Naive thymus-derived CD8-positive, alpha-beta T cell (primary cell): ENCODE measurements at regions not wholly inside any gene's neighbourhood (a gene's known extent, or its start where the extent isn't known, plus 50 kb on each side); places are given as distances from the start of the nearest gene placed in this dataset.

Experiments
- ATAC-seq, 2 donors: fragments of 150-1000 bp; cut with Tn5 transposase in 1 of 2; sonication (Bioruptor Pico), chemical (Tn5 transposase) in 1 of 2; 1 replicate in 1 of 2; 2 replicates in 1 of 2; pipeline ENCODE4 v1.10.0; 2021; ENCODE audit warnings: mild to moderate bottlenecking in 2 of 2, moderate library complexity in 2 of 2
- POLR2A ChIA-PET: fragments of 350-600 bp; sonication (Branson Sonifier 250); formaldehyde crosslinking; loops from one replicate; lab custom pipeline; 2021; ENCODE audit warnings: antibody characterized with exemption; lab: Charles Lee
- DNase-seq, 10 donors: peaks; one replicate each; pipeline versions ENCODE4 v3.0.0 to v3.0.0-alpha.2; 2020 to 2022
- H3K27ac Mint-ChIP-seq, 10 donors: one replicate each; pipeline ENCODE4 v1.8.0; 2020 to 2022; ENCODE audit warnings: mild to moderate bottlenecking in 10 of 10, mixed read lengths in 10 of 10, moderate library complexity in 4 of 10, inconsistent platforms in 1 of 10
- H3K27me3 Mint-ChIP-seq, 5 donors: one replicate each; pipeline ENCODE4 v1.8.0; 2021 to 2022; ENCODE audit warnings: mixed read lengths in 5 of 5
- H3K36me3 Mint-ChIP-seq, 3 donors: one replicate each; pipeline ENCODE4 v1.8.0; 2020 to 2022; ENCODE audit warnings: mixed read lengths in 3 of 3, mild to moderate bottlenecking in 2 of 3, inconsistent platforms in 1 of 3
- H3K4me1 Mint-ChIP-seq, 4 donors: one replicate each; pipeline ENCODE4 v1.8.0; 2021 to 2022; ENCODE audit warnings: mixed read lengths in 4 of 4
- H3K4me3 Mint-ChIP-seq, 10 donors: one replicate each; pipeline ENCODE4 v1.8.0; 2020 to 2022; ENCODE audit warnings: mild to moderate bottlenecking in 10 of 10, mixed read lengths in 10 of 10, moderate library complexity in 6 of 10, inconsistent platforms in 1 of 10
- H3K9me3 Mint-ChIP-seq, 9 donors: one replicate each; pipeline ENCODE4 v1.8.0; 2020 to 2022; ENCODE audit warnings: mixed read lengths in 9 of 9, mild to moderate bottlenecking in 3 of 9, inconsistent platforms in 1 of 9, moderate library complexity in 1 of 9

DNA sequence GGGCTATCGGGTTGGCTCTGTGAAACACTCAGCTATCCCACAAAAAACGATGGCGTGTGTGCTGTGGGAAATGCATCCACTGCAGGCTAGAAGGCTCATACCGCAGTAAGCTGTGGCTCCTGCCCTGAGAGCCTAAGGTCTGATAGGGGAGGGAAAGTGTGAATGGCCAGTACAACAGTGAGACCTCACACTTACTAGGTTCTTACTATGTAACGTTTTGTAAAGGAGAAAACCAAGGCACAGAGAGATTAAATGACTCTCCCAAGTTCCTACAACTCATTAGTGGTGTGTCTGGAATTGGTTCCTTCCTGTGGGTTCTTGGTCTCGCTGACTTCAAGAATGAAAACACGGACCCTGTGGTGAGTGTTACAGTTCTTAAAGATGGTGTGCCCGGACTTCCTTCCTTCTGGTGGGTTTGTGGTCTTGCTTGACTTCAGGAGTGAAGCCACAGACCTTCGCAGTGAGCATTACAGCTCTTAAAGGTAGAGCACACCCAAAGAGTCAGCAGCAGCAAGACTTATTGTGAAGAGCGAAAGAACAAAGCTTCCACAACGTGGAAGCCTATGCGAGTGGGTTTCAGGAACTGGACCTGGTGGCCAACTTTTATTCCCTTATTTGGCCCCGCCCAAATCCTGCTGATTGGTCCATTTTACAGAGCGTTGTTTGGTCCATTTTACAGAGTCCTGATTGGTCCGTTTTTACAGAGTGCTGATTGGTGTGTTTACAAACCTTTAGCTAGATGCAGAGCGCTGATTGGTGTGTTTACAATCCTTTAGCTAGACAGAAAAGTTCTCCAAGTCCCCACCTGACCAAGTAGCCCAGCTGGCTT lies 161.7 kb downstream of the POLR2M start:
- H3K9me3 Mint-ChIP-seq = no peaks in the 10 kb centered on the region
- peak in 3 of 10 donors; percentile 3 to 13 (median 7) for DNase-seq
- ATAC-seq = peak in 1 of 2 donors; percentile 42
- H3K4me3 Mint-ChIP-seq = peak overlapping the region in 5 of 10 donors; percentile 16 to 62 (median 41)
- peaks cover 14 to 59% (median 41%) of the 10 kb centered on the region in 5 donors for H3K27me3 Mint-ChIP-seq
- H3K27ac Mint-ChIP-seq = no peak overlapping the region
- H3K4me1 Mint-ChIP-seq = peaks cover 2 to 18% (median 11%) of the 10 kb centered on the region in 4 donors
- no peaks in the 10 kb centered on the region for H3K36me3 Mint-ChIP-seq
- POLR2A ChIA-PET = no interaction called here

DNA sequence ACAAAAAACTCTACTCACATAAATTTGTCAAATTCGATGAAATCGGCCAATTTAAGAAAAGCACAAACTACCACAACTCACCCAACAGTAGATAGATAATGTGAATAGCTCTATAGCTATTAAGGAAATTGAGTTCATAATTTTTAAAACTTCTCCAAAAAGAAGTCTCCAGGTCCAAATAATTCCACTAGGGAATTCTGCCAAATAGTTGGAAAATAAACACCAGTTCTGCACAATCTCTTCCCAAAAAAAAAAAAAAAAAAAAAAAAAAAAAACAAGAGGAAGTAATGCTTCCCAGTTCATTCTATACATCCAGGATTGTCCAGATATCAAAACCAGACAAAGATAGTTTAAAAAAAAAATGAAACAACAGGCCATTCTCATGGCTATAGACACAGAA lies 164.2 kb downstream of the POLR2M start:
- H3K27me3 Mint-ChIP-seq = peaks cover 24 to 74% (median 43%) of the 10 kb centered on the region in 5 donors
- peaks cover 2 to 18% (median 11%) of the 10 kb centered on the region in 4 donors for H3K4me1 Mint-ChIP-seq
- H3K27ac Mint-ChIP-seq = no peak overlapping the region
- no peak overlapping the region for H3K4me3 Mint-ChIP-seq
- ATAC-seq = no peak
- no peak for DNase-seq
- peaks cover 0 to 10% (median 4%) of the 10 kb centered on the region in 3 donors for H3K36me3 Mint-ChIP-seq
- POLR2A ChIA-PET = interaction anchor here (0.6 kb wide), 1 partner anchor 9 kb away, joined by 3 read pairs; no protein-coding TSS in a partner anchor
- peaks cover 4 to 15% (median 8%) of the 10 kb centered on the region in 9 donors for H3K9me3 Mint-ChIP-seq

DNA sequence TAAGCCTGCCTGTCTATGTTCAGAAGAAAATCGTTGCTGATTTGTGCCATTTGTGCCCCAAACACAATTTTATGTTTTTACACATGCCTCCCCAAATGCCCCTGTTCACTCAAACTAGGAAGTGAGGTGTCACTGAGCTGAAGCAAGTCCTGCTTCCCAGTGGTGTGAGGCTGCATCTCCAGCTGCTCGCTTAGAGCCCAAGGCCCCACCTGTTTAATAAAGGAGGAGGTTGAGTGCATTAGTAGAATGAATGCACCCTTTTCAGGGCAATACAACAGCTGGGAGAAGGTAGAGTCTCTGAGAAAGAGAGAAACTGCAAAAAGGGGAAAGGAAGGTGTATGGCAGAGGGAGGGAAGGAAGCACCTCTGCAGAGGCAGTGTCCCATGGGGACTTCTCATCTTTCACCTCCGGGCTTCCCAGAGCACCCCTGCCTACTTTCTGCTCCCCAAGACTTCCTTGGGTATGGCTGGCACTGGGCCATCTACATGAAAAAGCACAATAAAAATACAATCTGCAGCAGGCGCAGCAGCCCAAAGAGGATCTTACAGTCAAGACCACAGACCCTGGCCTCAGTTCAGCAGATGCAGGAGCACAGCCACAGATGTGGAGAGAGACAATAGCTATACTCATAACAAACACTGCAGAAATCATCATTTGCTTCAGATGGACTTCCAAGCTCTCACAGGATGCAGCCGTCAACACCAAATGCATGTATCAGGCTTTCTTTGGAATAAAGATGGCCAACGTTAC lies 165.9 kb downstream of the POLR2M start:
- peaks cover 4 to 30% (median 10%) of the 10 kb centered on the region in 9 donors for H3K9me3 Mint-ChIP-seq
- H3K4me1 Mint-ChIP-seq = peaks cover 2 to 15% (median 11%) of the 10 kb centered on the region in 4 donors
- no peak overlapping the region for H3K27ac Mint-ChIP-seq
- peaks cover 25 to 83% (median 37%) of the 10 kb centered on the region in 5 donors for H3K27me3 Mint-ChIP-seq
- DNase-seq = no peak
- H3K4me3 Mint-ChIP-seq = no peak overlapping the region
- ATAC-seq = no peak
- peaks cover 0 to 10% (median 4%) of the 10 kb centered on the region in 3 donors for H3K36me3 Mint-ChIP-seq
- POLR2A ChIA-PET = no interaction called here

DNA sequence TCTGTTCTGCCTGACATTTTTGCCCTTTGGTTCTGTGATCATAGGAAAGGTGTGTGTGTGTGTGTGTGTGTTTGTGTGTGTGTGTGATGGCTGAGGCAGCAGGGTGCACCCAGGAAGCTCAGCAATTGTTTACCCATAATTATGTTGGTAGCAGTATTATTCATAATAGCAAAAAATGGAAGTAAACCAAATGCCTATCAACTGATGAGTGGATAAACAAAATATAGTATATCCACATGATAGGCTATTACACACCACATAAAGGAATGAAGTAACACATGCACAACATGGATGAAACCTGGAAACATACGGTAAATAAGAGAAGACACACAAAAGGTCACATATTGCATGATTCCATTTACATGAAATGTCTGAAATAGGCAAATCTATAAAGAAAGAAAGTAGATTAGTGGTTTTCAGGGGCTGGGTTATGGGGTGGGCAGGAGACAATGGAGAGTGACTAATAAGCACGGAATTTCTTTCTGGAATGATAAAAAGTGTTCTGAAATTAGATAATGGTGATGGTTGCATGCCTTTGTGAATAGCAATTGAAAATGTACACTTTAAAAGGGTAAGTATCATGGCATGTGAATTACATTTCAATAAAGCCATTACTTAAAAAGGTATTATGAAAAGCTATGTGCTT lies 167.2 kb downstream of the POLR2M start:
- no peak for ATAC-seq
- H3K27me3 Mint-ChIP-seq = peaks cover 16 to 73% (median 32%) of the 10 kb centered on the region in 5 donors
- H3K4me3 Mint-ChIP-seq = no peak overlapping the region
- H3K9me3 Mint-ChIP-seq = peaks cover 4 to 30% (median 10%) of the 10 kb centered on the region in 9 donors
- no peak for DNase-seq
- peaks cover 0 to 3% (median under 1%) of the 10 kb centered on the region in 4 donors for H3K4me1 Mint-ChIP-seq
- POLR2A ChIA-PET = no interaction called here
- no peak overlapping the region for H3K27ac Mint-ChIP-seq
- H3K36me3 Mint-ChIP-seq = peaks cover 0 to 10% (median 4%) of the 10 kb centered on the region in 3 donors

DNA sequence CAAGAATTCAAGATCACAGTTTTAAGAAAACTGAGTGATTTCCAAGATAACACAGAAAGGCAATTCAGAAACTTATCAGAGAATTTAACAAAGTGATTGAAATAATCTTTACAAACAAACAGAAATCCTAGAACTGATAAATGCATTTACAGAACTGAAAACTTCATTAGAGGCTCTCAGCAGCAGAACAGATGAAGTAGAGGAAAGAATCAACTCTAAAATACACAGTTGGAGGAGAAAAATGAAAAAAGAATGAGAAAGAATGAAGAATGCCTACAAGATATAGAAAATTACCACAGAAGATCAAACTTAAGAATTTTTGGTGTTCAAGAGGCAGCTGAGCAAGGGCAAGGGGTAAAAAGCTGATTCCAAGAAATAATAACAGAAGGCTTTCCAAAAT lies 168.8 kb downstream of the POLR2M start:
- Mint-ChIP-seq H3K27me3 (peaks cover 14 to 56% (median 27%) of the 10 kb centered on the region in 5 donors), H3K9me3 (peaks cover 4 to 30% (median 10%) of the 10 kb centered on the region in 9 donors), H3K27ac (no peak overlapping the region), H3K36me3 (peaks cover 0 to 10% (median 4%) of the 10 kb centered on the region in 3 donors), H3K4me3 (no peak overlapping the region), H3K4me1 (no peaks in the 10 kb centered on the region)
- no peak for DNase-seq
- ATAC-seq = no peak
- POLR2A ChIA-PET = no interaction called here

DNA sequence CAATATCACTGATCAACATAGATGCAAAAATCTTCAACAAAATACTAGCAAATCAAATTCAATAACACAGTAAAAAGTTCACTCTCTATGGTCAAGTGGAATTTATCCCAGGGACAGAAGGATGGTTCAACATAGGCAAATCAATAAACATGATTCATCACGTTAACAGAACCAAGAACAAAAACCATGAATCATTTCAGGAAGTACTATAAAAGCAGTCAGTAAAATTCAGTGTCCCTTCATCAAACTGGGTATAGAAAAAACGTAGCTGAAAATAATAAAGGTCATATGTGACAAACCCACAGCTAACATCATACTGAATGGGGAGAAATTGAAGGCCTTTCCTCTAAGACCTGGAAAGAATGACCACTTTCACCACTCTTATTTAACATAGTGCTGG lies 172.1 kb downstream of the POLR2M start:
- H3K27me3 Mint-ChIP-seq = peaks cover 5 to 26% (median 12%) of the 10 kb centered on the region in 5 donors
- POLR2A ChIA-PET = no interaction called here
- no peak for ATAC-seq
- H3K4me1 Mint-ChIP-seq = no peaks in the 10 kb centered on the region
- no peak for DNase-seq
- H3K4me3 Mint-ChIP-seq = no peak overlapping the region
- no peak overlapping the region for H3K27ac Mint-ChIP-seq
- peaks cover 0 to 10% (median 4%) of the 10 kb centered on the region in 3 donors for H3K36me3 Mint-ChIP-seq
- H3K9me3 Mint-ChIP-seq = peaks cover 4 to 30% (median 10%) of the 10 kb centered on the region in 9 donors

DNA sequence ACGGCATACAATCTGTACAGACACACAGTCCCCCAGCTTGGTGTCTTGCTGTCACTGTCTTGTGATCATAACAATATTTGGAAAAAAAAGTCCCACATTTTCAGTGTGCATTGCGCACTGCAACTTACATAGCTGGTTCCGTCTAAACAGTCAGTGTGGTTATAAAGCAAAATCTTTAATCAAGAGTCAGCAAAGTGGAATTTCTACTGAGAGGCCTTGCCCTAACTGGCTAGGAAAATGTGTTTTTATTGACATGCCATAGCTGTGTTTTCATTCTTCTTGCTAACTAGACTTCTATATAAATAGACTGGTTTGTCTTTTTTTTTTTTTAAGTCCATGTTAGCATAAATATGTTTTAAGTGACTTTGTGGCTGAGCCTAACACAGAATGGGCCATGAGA lies 174.8 kb downstream of the POLR2M start:
- H3K4me1 Mint-ChIP-seq = no peaks in the 10 kb centered on the region
- ATAC-seq = no peak
- H3K27ac Mint-ChIP-seq = no peak overlapping the region
- POLR2A ChIA-PET = no interaction called here
- no peaks in the 10 kb centered on the region for H3K36me3 Mint-ChIP-seq
- peaks cover 5 to 35% (median 17%) of the 10 kb centered on the region in 5 donors for H3K27me3 Mint-ChIP-seq
- H3K9me3 Mint-ChIP-seq = peaks cover 0 to 8% (median 0%) of the 10 kb centered on the region in 9 donors
- no peak overlapping the region for H3K4me3 Mint-ChIP-seq
- no peak for DNase-seq

DNA sequence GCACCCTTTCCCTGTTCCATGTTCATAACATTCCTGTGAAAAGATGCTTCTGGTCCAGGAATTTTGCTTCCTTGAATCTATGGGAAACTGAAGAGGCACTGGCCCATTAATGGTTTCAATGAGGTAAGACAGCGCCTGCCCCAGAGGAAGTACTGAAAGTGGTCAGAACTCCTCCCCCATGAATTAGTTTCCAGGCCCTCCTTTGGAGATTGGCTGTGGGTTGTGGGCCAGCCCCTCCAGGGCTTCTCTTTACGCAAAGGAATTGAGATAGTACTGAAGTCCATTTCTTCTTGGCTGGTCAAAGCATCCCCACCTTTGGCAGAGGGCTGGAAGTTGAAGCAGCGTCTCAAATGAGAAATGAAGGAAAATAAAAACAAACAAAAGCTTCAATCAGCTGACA lies 175.5 kb downstream of the POLR2M start:
- H3K4me3 Mint-ChIP-seq = no peak overlapping the region
- ATAC-seq (no peak), DNase-seq (no peak)
- H3K4me1 Mint-ChIP-seq = no peaks in the 10 kb centered on the region
- no peak overlapping the region for H3K27ac Mint-ChIP-seq
- H3K9me3 Mint-ChIP-seq = peaks cover 0 to 3% (median 0%) of the 10 kb centered on the region in 9 donors
- H3K36me3 Mint-ChIP-seq = no peaks in the 10 kb centered on the region
- H3K27me3 Mint-ChIP-seq = peaks cover 5 to 40% (median 17%) of the 10 kb centered on the region in 5 donors
- POLR2A ChIA-PET = no interaction called here

DNA sequence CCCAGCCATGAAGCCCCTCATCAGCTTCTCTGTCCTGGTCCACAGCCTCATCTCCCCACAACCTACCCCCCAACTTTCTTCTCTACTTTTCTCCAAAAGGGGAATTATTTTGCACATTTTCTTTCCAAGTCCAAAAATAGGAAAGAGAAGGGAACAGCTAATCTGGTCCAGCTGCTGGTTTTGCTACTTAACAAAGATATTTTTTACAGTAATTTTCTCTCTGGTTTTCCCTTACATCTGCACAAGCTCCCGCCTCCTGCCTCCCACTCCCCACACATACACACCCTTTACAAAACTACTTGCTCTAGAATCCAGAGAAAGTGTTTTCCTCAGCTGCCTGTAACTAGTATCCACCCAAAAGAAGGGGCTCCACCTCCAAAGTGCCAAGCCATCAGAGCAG lies 177.2 kb downstream of the POLR2M start:
- Mint-ChIP-seq H3K27me3 (peaks cover 10 to 41% (median 22%) of the 10 kb centered on the region in 5 donors), H3K9me3 (no peaks in the 10 kb centered on the region), H3K4me1 (no peaks in the 10 kb centered on the region), H3K27ac (no peak overlapping the region), H3K36me3 (no peaks in the 10 kb centered on the region), H3K4me3 (no peak overlapping the region)
- ATAC-seq (no peak), DNase-seq (no peak)
- POLR2A ChIA-PET = no interaction called here

DNA sequence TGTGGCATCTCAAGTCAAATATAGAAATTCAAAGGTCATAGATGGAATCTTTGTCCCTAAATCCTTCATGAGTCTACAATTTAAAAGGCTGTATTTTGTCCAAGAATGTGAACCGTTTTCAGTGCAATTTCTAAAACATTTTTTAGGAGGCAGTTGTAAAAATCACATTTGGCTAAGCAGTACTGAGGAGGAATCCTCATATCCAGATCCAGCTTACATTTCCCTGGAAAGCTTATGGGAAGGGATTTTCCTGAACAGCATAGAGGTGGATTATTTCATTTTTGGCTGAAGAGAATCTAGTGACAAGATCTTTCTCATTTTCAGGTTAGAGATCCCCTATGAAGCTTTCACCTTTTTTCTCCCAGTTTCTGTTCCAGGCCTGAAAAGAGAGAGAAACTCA lies 178.4 kb downstream of the POLR2M start:
- POLR2A ChIA-PET = no interaction called here

DNA sequence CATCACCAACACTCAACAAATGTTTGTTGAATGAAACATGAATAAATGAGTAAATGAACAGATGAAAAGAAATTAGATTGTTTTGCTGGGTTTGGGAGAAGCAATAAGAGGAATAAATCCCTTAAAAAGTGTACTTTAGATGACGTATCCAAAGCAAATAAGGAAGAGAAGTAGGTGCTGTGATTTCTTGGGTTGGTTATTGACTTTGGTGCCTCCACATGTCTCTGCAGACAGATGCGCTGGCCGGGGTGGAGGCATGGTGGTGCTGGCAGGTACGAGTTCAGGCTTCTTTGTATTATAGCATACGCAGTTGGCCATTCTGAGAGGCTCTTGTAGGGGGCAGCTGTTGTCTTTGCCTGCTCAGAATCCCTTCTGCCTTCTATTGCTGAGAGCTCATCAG lies 178.9 kb downstream of the POLR2M start:
- Mint-ChIP-seq H3K27ac (no peak overlapping the region), H3K36me3 (no peaks in the 10 kb centered on the region), H3K27me3 (peaks cover 10 to 47% (median 25%) of the 10 kb centered on the region in 5 donors), H3K4me3 (no peak overlapping the region), H3K4me1 (no peaks in the 10 kb centered on the region), H3K9me3 (peaks cover 0 to 2% (median 0%) of the 10 kb centered on the region in 9 donors)
- ATAC-seq (no peak), DNase-seq (no peak)
- POLR2A ChIA-PET = no interaction called here

More for the DNA sequence above, 178.4 kb downstream of the POLR2M start:
- H3K4me3 Mint-ChIP-seq = no peak overlapping the region
- DNase-seq = no peak
- ATAC-seq = no peak
- H3K36me3 Mint-ChIP-seq = no peaks in the 10 kb centered on the region
- no peaks in the 10 kb centered on the region for H3K9me3 Mint-ChIP-seq
- no peak overlapping the region for H3K27ac Mint-ChIP-seq
- no peaks in the 10 kb centered on the region for H3K4me1 Mint-ChIP-seq
- H3K27me3 Mint-ChIP-seq = peaks cover 10 to 42% (median 22%) of the 10 kb centered on the region in 5 donors

DNA sequence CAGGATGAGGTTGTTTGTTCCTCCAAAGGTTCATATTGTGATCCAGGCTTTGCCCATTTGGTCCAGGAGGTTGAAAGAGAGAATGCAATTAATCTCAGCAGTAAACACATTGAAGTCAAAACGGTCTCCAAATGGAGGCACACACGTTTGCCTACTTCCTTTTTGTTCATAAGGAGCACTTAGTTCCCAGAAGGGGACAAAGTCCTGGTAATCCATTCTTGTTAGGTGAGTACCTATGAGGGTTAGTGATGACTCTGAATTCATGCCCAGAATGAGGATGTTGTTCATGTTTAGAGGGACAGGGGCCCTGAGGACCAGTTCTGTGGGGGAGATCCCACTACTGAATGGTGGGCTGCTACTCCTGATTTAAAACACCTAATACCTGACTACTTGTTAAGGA lies 177.7 kb downstream of the ALDH1A2 start:
- Mint-ChIP-seq H3K27me3 (peaks cover 12 to 56% (median 21%) of the 10 kb centered on the region in 5 donors), H3K36me3 (no peaks in the 10 kb centered on the region), H3K4me1 (no peaks in the 10 kb centered on the region), H3K27ac (no peak overlapping the region), H3K4me3 (no peak overlapping the region), H3K9me3 (peaks cover 0 to 5% (median 0%) of the 10 kb centered on the region in 9 donors)
- ATAC-seq = no peak
- no peak for DNase-seq
- POLR2A ChIA-PET = no interaction called here
